GM12878 (cell line): ENCODE measurements at regions not wholly inside any gene's neighbourhood (a gene's known extent, or its start where the extent isn't known, plus 50 kb on each side); places are given as distances from the start of the nearest gene placed in this dataset.

Experiments used
- ATAC-seq: fragments of 200-7000 bp; cut with Tn5 transposase; 3 replicates; pipeline ENCODE4 v1.9.1; 2020; ENCODE audit warnings: mild to moderate bottlenecking, moderate library complexity
- BruUV-seq: library from RNA; stranded (reverse); fragments of 400-500 nt; replicated peaks from 2 replicates; lab custom pipeline; 2021; lab: Mats Ljungman, UMichigan
- CTCF ChIA-PET: fragments of 300-600 bp; sonication (Branson Sonifier 250); formaldehyde crosslinking; extraction: SDS; loops from one replicate; lab custom pipeline; 2021; ENCODE audit warnings: inconsistent platforms; lab: Yijun Ruan, JAX
- POLR2A ChIA-PET: fragments of 350-600 bp; formaldehyde crosslinking; extraction: SDS; loops from one replicate; lab custom pipeline; 2021; ENCODE audit warnings: inconsistent platforms; lab: Charles Lee
- RAD21 ChIA-PET: fragments of 300-600 bp; sonication (Branson Sonifier 250); formaldehyde crosslinking; loops from one replicate; lab custom pipeline; 2023; ENCODE audit warnings: antibody characterized with exemption; ENCODE audit not compliant: unreplicated experiment; lab: Charles Lee
- SMC1A ChIA-PET: fragments of 300-600 bp; sonication (Branson Sonifier 250); formaldehyde crosslinking; loops from one replicate; lab custom pipeline; 2023; ENCODE audit not compliant: unreplicated experiment, uncharacterized antibody; lab: Charles Lee
- DNase-seq: peaks from one replicate; pipeline ENCODE4 v3.0.0-alpha.2; 2011; ENCODE audit warnings: low read depth, low spot score
- FAIRE-seq: peaks from 3 replicates; lab custom pipeline; 2011; peaks lifted over from hg19 to GRCh38; lab: Jason Lieb, UNC
- H2AFZ ChIP-seq: 2 replicates; pipeline ENCODE4 v1.6.0; 2011; ENCODE audit warnings: low read depth, low read length, control low read depth; ENCODE audit not compliant: control insufficient read depth
- H3K27ac ChIP-seq: 2 replicates; pipeline ENCODE4 v1.5.1; 2011; ENCODE audit warnings: control low read depth; ENCODE audit not compliant: control insufficient read depth, insufficient read depth
- H3K27me3 ChIP-seq, 2 experiments: replicated peaks in 1 of 2; 2 replicates each; pipeline versions ENCODE4 v1.6.0 to v1.6.1; 2011; ENCODE audit warnings: low read length in 1 of 2; ENCODE audit not compliant: control insufficient read depth in 2 of 2, insufficient read depth in 2 of 2
- H3K36me3 ChIP-seq, 2 experiments: 2 replicates each; pipeline ENCODE4 v1.5.1; 2011; ENCODE audit warnings: low read length in 1 of 2; ENCODE audit not compliant: control insufficient read depth in 2 of 2, insufficient read depth in 2 of 2
- H3K4me1 ChIP-seq: 2 replicates; pipeline ENCODE4 v1.6.1; 2011; ENCODE audit warnings: mild to moderate bottlenecking, low read length, moderate library complexity, mixed read lengths; ENCODE audit not compliant: control insufficient read depth, insufficient read depth
- H3K4me2 ChIP-seq: 2 replicates; pipeline ENCODE4 v1.6.0; 2011; ENCODE audit warnings: control low read depth; ENCODE audit not compliant: control insufficient read depth, insufficient read depth
- H3K4me3 ChIP-seq: fragments of 200-600 bp; sonication (generic); 2 replicates; pipeline ENCODE4 v1.5.1; 2016
- H3K79me2 ChIP-seq: 2 replicates; pipeline ENCODE4 v1.6.0; 2011; ENCODE audit warnings: low read length; ENCODE audit not compliant: control insufficient read depth, insufficient read depth
- H3K9ac ChIP-seq: 2 replicates; pipeline ENCODE4 v1.8.0; 2011; ENCODE audit warnings: low read length, control low read depth, mixed read lengths; ENCODE audit not compliant: control insufficient read depth, insufficient read depth
- H3K9me3 ChIP-seq: replicated peaks from 3 replicates; pipeline ENCODE4 v1.5.1; 2011; ENCODE audit warnings: mild to moderate bottlenecking, low read length; ENCODE audit not compliant: control insufficient read depth, insufficient read depth
- H4K20me1 ChIP-seq: 2 replicates; pipeline ENCODE4 v1.6.0; 2011; ENCODE audit not compliant: control insufficient read depth, insufficient read depth
- BACH1 ChIP-seq: fragments of 450-650 bp; IDR thresholded peaks from 2 replicates; pipeline ENCODE4 v1.6.1; 2017; ENCODE audit warnings: mild to moderate bottlenecking, borderline replicate concordance
- BCL11A ChIP-seq: IDR thresholded peaks from 2 replicates; pipeline ENCODE4 v1.6.1; 2011; ENCODE audit warnings: low read depth, low read length
- ESRRA ChIP-seq: IDR thresholded peaks from 2 replicates; pipeline ENCODE4 v1.6.1; 2012; ENCODE audit warnings: mild to moderate bottlenecking, low read length, improper control_type of control experiment
- GATAD2B ChIP-seq: fragments of 450-650 bp; conservative IDR thresholded peaks from 2 replicates; pipeline ENCODE4 v1.6.1; 2017; ENCODE audit warnings: low read depth, mild to moderate bottlenecking, moderate library complexity
- JUND ChIP-seq: IDR thresholded peaks from 2 replicates; pipeline ENCODE4 v1.6.1; 2012; ENCODE audit warnings: low read depth, mild to moderate bottlenecking, low read length, improper control_type of control experiment, moderate library complexity
- KLF5 ChIP-seq: fragments of 450-650 bp; IDR thresholded peaks from 2 replicates; pipeline ENCODE4 v1.6.1; 2014; ENCODE audit warnings: mild to moderate bottlenecking; ENCODE audit not compliant: partially characterized antibody
- MTA2 ChIP-seq: fragments of 450-650 bp; IDR thresholded peaks from 2 replicates; pipeline ENCODE4 v1.6.1; 2016; ENCODE audit warnings: low read depth, mild to moderate bottlenecking, moderate library complexity
- NFYA ChIP-seq: IDR thresholded peaks from 2 replicates; pipeline ENCODE4 v1.6.1; 2011; ENCODE audit warnings: low read depth, mild to moderate bottlenecking, low read length, improper control_type of control experiment, borderline replicate concordance
- NR2C1 ChIP-seq: fragments of 450-650 bp; IDR thresholded peaks from 2 replicates; pipeline ENCODE4 v1.6.1; 2017; ENCODE audit warnings: antibody characterized with exemption, mild to moderate bottlenecking, moderate library complexity
- PAX5 ChIP-seq: IDR thresholded peaks from 2 replicates; pipeline ENCODE4 v1.6.1; 2011; ENCODE audit warnings: low read depth, low read length, borderline replicate concordance
- ZBED1 ChIP-seq: IDR thresholded peaks from 2 replicates; pipeline ENCODE4 v1.6.1; 2016; ENCODE audit warnings: borderline replicate concordance
- WGBS: methylation state at CpG from one replicate; pipeline ENCODE4 v1.1.6; 2016; ENCODE audit warnings: low lambda C conversion rate; ENCODE audit not compliant: insufficient replicate concordance, insufficient coverage; ENCODE audit errors: missing lambda C conversion rate; 5-methylcytosine and 5-hydroxymethylcytosine counted together
- in situ Hi-C: fragments of 300-500 bp; cut with MboI; formaldehyde crosslinking; loops from 9 replicates; pipeline ENCODE4 v1.14.3; 2018; ENCODE audit warnings: mixed read lengths
- intact Hi-C: fragments of 100-400 bp; cut with micrococcal nuclease; formaldehyde crosslinking; loops from one replicate; pipeline ENCODE4 v1.14.2; 2022; ENCODE audit not compliant: unreplicated experiment
- TF ChIP-seq, protein P1 (sequence below): fragments of 450-650 bp; IDR thresholded peaks from 2 replicates; pipeline ENCODE4 v1.6.1; 2017; ENCODE audit warnings: low read depth, mild to moderate bottlenecking, moderate library complexity
- TF ChIP-seq, protein P2 (sequence below), 3 experiments: IDR thresholded peaks in 2 of 3; conservative IDR thresholded peaks in 1 of 3; 2 replicates each; pipeline ENCODE4 v1.5.1; 2011; ENCODE audit warnings: low read depth in 3 of 3, low read length in 3 of 3, mild to moderate bottlenecking in 3 of 3, control low read depth in 2 of 3, moderate library complexity in 2 of 3, inconsistent platforms in 1 of 3, mixed read lengths in 1 of 3; ENCODE audit not compliant: control insufficient read depth in 2 of 3, insufficient read depth in 1 of 3; ENCODE audit errors: extremely low read depth in 1 of 3
- TF ChIP-seq, protein P3 (sequence below): IDR thresholded peaks from 2 replicates; pipeline ENCODE4 v1.6.1; 2012; ENCODE audit warnings: low read depth, low read length, improper control_type of control experiment

DNA sequence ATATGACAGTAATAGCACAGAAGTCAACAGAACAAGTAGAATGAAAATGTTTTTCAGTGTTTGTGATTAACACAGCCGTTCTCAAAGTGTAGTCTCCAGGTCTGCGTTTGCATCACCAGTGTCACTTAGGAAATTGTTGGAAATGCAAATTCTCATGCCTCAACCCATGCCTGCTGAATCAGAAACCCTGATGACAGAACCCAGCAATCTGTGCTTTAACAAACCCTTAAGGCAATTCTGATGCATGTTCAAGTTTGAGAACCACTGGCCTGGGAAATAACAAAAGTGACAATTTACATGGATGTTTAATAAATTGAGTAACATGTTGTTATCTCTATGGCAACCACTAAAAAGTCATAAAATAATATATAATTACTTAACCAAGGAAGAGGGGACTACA lies 103.1 kb upstream of the ATP11B start:
- intact Hi-C loops (no loop called here), in situ Hi-C loops (no loop called here)
- Histone ChIP-seq H3K27ac (no peak overlapping the region), H3K4me3 (no peak overlapping the region), H3K36me3 (no peaks in the 10 kb centered on the region), H4K20me1 (no peaks in the 10 kb centered on the region), H3K4me1 (no peaks in the 10 kb centered on the region; the same call in 1 of the 2 replicates), H3K9ac (no peak overlapping the region), H2AFZ (no peak overlapping the region), H3K9me3 (no peaks in the 10 kb centered on the region), H3K79me2 (no peaks in the 10 kb centered on the region), H3K4me2 (no peak overlapping the region), H3K27me3 (no peaks in the 10 kb centered on the region)
- POLR2A ChIA-PET = no interaction called here
- FAIRE-seq (no peak), ATAC-seq (no peak), DNase-seq (no peak)
- BruUV-seq = no TSS peak
- CTCF ChIA-PET = no interaction called here
- RAD21 ChIA-PET = no interaction called here
- no peak for TF ChIP-seq NFYA
- TF ChIP-seq GATAD2B = no peak
- TF ChIP-seq, protein P1, sequence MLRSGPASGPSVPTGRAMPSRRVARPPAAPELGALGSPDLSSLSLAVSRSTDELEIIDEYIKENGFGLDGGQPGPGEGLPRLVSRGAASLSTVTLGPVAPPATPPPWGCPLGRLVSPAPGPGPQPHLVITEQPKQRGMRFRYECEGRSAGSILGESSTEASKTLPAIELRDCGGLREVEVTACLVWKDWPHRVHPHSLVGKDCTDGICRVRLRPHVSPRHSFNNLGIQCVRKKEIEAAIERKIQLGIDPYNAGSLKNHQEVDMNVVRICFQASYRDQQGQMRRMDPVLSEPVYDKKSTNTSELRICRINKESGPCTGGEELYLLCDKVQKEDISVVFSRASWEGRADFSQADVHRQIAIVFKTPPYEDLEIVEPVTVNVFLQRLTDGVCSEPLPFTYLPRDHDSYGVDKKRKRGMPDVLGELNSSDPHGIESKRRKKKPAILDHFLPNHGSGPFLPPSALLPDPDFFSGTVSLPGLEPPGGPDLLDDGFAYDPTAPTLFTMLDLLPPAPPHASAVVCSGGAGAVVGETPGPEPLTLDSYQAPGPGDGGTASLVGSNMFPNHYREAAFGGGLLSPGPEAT = no peak
- no peak for TF ChIP-seq BCL11A
- SMC1A ChIA-PET = no interaction called here
- 25% methylated on average over 2 of the region's 2 CpGs for WGBS

DNA sequence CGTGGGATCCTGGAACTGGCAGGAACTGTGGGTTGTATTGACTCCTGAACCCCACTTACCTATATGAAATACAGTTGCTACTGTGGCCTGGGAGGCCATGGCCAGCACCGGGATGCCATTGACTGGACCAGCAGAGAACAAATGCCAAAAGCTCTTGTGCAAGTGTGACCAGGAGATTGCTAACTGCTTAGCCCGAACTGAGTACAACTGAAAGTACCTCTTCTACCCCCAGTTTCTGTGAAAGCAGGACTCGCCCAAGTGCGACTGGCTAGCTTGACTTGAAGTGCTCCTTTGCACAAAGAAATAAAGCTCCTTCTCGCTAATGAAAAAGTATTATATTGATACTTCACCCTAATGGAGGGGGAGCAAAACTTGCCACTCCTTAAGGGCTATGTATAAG lies 101.3 kb upstream of the ATP11B start:
- Histone ChIP-seq H3K36me3 (no peaks in the 10 kb centered on the region), H3K27ac (no peak overlapping the region), H3K4me2 (no peak overlapping the region), H3K9me3 (no peaks in the 10 kb centered on the region), H3K4me1 (no peaks in the 10 kb centered on the region; the same call in 1 of the 2 replicates), H3K9ac (no peak overlapping the region), H3K4me3 (no peak overlapping the region), H2AFZ (no peak overlapping the region), H4K20me1 (no peaks in the 10 kb centered on the region), H3K27me3 (no peaks in the 10 kb centered on the region), H3K79me2 (no peaks in the 10 kb centered on the region)
- ChIA-PET CTCF (interaction anchor here (1.0 to 1.1 kb wide), 2 partner anchors 8 to 17 kb away, joined by 4 read pairs; no protein-coding TSS in a partner anchor), SMC1A (interaction anchor here (1.2 kb wide), 1 partner anchor 8 kb away, joined by 4 read pairs; no protein-coding TSS in a partner anchor), POLR2A (no interaction called here), RAD21 (interaction anchor here (1.5 kb wide), 1 partner anchor 17 kb away, joined by 3 read pairs; no protein-coding TSS in a partner anchor)
- FAIRE-seq = no peak
- in situ Hi-C loops (no loop called here), intact Hi-C loops (no loop called here)
- no TSS peak for BruUV-seq
- ATAC-seq = peak; percentile 80
- WGBS = 69% methylated on average over 6 of the region's 6 CpGs
- no peak for DNase-seq
- TF ChIP-seq NR2C1 = no peak
- TF ChIP-seq, protein P2, sequence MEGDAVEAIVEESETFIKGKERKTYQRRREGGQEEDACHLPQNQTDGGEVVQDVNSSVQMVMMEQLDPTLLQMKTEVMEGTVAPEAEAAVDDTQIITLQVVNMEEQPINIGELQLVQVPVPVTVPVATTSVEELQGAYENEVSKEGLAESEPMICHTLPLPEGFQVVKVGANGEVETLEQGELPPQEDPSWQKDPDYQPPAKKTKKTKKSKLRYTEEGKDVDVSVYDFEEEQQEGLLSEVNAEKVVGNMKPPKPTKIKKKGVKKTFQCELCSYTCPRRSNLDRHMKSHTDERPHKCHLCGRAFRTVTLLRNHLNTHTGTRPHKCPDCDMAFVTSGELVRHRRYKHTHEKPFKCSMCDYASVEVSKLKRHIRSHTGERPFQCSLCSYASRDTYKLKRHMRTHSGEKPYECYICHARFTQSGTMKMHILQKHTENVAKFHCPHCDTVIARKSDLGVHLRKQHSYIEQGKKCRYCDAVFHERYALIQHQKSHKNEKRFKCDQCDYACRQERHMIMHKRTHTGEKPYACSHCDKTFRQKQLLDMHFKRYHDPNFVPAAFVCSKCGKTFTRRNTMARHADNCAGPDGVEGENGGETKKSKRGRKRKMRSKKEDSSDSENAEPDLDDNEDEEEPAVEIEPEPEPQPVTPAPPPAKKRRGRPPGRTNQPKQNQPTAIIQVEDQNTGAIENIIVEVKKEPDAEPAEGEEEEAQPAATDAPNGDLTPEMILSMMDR (IDR thresholded peaks at IDR 0.05 in 2 of 3, conservative IDR thresholded peaks at IDR 0.05 in 1 of 3; ENCODE audit: control insufficient read depth in 2 of 3, extremely low read depth in 1 of 3, insufficient read depth in 1 of 3, low read depth in 3 of 3, low read length in 3 of 3) = no peak
- TF ChIP-seq, protein P3, sequence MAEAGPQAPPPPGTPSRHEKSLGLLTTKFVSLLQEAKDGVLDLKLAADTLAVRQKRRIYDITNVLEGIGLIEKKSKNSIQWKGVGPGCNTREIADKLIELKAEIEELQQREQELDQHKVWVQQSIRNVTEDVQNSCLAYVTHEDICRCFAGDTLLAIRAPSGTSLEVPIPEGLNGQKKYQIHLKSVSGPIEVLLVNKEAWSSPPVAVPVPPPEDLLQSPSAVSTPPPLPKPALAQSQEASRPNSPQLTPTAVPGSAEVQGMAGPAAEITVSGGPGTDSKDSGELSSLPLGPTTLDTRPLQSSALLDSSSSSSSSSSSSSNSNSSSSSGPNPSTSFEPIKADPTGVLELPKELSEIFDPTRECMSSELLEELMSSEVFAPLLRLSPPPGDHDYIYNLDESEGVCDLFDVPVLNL = no peak
- no peak for TF ChIP-seq MTA2
- TF ChIP-seq KLF5 = no peak
- no peak for TF ChIP-seq BACH1
- no peak for TF ChIP-seq ZBED1
- no peak for TF ChIP-seq JUND
- no peak for TF ChIP-seq PAX5
- TF ChIP-seq ESRRA = no peak
